Endothelial cell of umbilical vein (primary cell): ENCODE measurements at regions not wholly inside any gene's neighbourhood (a gene's known extent, or its start where the extent isn't known, plus 50 kb on each side); places are given as distances from the start of the nearest gene placed in this dataset.

ENCODE experiments used
- BruUV-seq: library from RNA; stranded (reverse); fragments of 400-500 nt; replicated peaks from 2 replicates; lab custom pipeline; 2021; lab: Mats Ljungman, UMichigan
- CTCF ChIA-PET: fragments of 300-600, 350-600 bp; sonication (Branson Sonifier 250); formaldehyde crosslinking; loops from one replicate; lab custom pipeline; 2021; ENCODE audit warnings: antibody characterized with exemption, inconsistent platforms; lab: Charles Lee
- POLR2A ChIA-PET: fragments of 300-600, 350-600 bp; sonication (Branson Sonifier 250); formaldehyde crosslinking; loops from one replicate; lab custom pipeline; 2021; ENCODE audit warnings: antibody characterized with exemption, inconsistent platforms; lab: Charles Lee
- DNase-seq: peaks from one replicate; pipeline ENCODE4 v3.0.0-alpha.2; 2011; ENCODE audit warnings: low read depth, low spot score
- FAIRE-seq: peaks from 2 replicates; lab custom pipeline; 2011; peaks lifted over from hg19 to GRCh38; lab: Jason Lieb, UNC
- H2AFZ ChIP-seq: 2 replicates; pipeline ENCODE4 v1.6.0; 2012; ENCODE audit warnings: low read depth, low read length, control low read depth, inconsistent platforms
- H3K27ac ChIP-seq: 2 replicates; pipeline ENCODE4 v1.5.1; 2011; ENCODE audit warnings: low read depth, mild to moderate bottlenecking, control low read depth, low read length, moderate library complexity; ENCODE audit not compliant: insufficient read depth
- H3K27me3 ChIP-seq, 2 experiments: 2 replicates each; pipeline versions ENCODE4 v1.6.0 to v1.6.1; 2011; ENCODE audit warnings: low read length in 2 of 2, mixed read lengths in 1 of 2; ENCODE audit not compliant: control insufficient read depth in 2 of 2, insufficient read depth in 2 of 2
- H3K36me3 ChIP-seq, 2 experiments: 2 replicates in 1 of 2; 3 replicates in 1 of 2; pipeline ENCODE4 v1.5.1; 2011; ENCODE audit warnings: low read length in 2 of 2, mild to moderate bottlenecking in 1 of 2, moderate library complexity in 1 of 2; ENCODE audit not compliant: control insufficient read depth in 2 of 2, insufficient read depth in 2 of 2; ENCODE audit errors: extremely low read depth in 1 of 2
- H3K4me1 ChIP-seq: 3 replicates; pipeline ENCODE4 v1.5.1; 2011; ENCODE audit warnings: mild to moderate bottlenecking, low read length; ENCODE audit not compliant: control insufficient read depth, insufficient read depth; ENCODE audit errors: extremely low read depth
- H3K4me2 ChIP-seq: 2 replicates; pipeline ENCODE4 v1.6.1; 2011; ENCODE audit warnings: low read length, control low read depth, mixed read lengths; ENCODE audit not compliant: insufficient read depth
- H3K4me3 ChIP-seq, 3 experiments: fragments of 200-600 bp in 1 of 3; sonication (generic), shearing (Covaris generic) in 1 of 3; replicated peaks in 1 of 3; 2 replicates each; pipeline ENCODE4 v1.5.1; 2011 to 2016; ENCODE audit warnings: control low read depth in 3 of 3, low read length in 3 of 3, mild to moderate bottlenecking in 2 of 3, inconsistent platforms in 1 of 3, low read depth in 1 of 3, moderate library complexity in 1 of 3; ENCODE audit not compliant: insufficient read depth in 1 of 3
- H3K79me2 ChIP-seq: 2 replicates; pipeline ENCODE4 v1.6.0; 2012; ENCODE audit warnings: low read length, inconsistent platforms; ENCODE audit not compliant: control insufficient read depth, insufficient read depth
- H3K9ac ChIP-seq: replicated peaks from 2 replicates; pipeline ENCODE3; 2011; ENCODE audit warnings: low read length, control low read depth; ENCODE audit not compliant: insufficient read depth; ENCODE audit errors: extremely low read depth
- H3K9me1 ChIP-seq: replicated peaks from 3 replicates; pipeline ENCODE4 v1.6.0; 2011; ENCODE audit warnings: mild to moderate bottlenecking, low read length; ENCODE audit not compliant: control insufficient read depth, insufficient read depth; ENCODE audit errors: extremely low read depth
- H3K9me3 ChIP-seq: replicated peaks from 2 replicates; pipeline ENCODE4 v1.5.1; 2012; ENCODE audit warnings: low read length, inconsistent platforms; ENCODE audit not compliant: control insufficient read depth, insufficient read depth
- H4K20me1 ChIP-seq: replicated peaks from 2 replicates; pipeline ENCODE3; 2011; ENCODE audit warnings: mild to moderate bottlenecking, low read length; ENCODE audit not compliant: control insufficient read depth, insufficient read depth; ENCODE audit errors: extremely low read depth
- CTCF ChIP-seq, 2 donors: IDR thresholded peaks; 1 replicate in 1 of 2; 2 replicates in 1 of 2; pipeline ENCODE4 v1.5.1; 2011; ENCODE audit warnings: low read length in 2 of 2, mild to moderate bottlenecking in 2 of 2, moderate library complexity in 2 of 2, control low read depth in 1 of 2, inconsistent platforms in 1 of 2, low read depth in 1 of 2; ENCODE audit not compliant: insufficient read depth in 1 of 2; ENCODE audit errors: extremely low read depth in 1 of 2
- EZH2 ChIP-seq: IDR thresholded peaks from 2 replicates; pipeline ENCODE4 v1.6.1; 2012; ENCODE audit warnings: borderline replicate concordance, low read depth, mild to moderate bottlenecking, moderate library complexity, low read length, inconsistent platforms; ENCODE audit not compliant: severe bottlenecking
- FOS ChIP-seq: IDR thresholded peaks from 2 replicates; pipeline ENCODE4 v1.6.1; 2011; ENCODE audit warnings: mild to moderate bottlenecking, low read length, moderate library complexity, borderline replicate concordance; ENCODE audit not compliant: insufficient read depth
- GATA2 ChIP-seq: IDR thresholded peaks from 2 replicates; pipeline ENCODE4 v1.7.0; 2011; ENCODE audit warnings: low read depth, mild to moderate bottlenecking, moderate library complexity, mixed read lengths, low read length; ENCODE audit not compliant: insufficient read length, insufficient read depth
- JUN ChIP-seq: IDR thresholded peaks from 2 replicates; pipeline ENCODE4 v1.6.1; 2011; ENCODE audit warnings: borderline replicate concordance, low read depth; ENCODE audit not compliant: insufficient read length, insufficient read depth
- MAX ChIP-seq: IDR thresholded peaks from 2 replicates; pipeline ENCODE4 v1.6.1; 2011; ENCODE audit not compliant: insufficient read depth, insufficient read length
- MYC ChIP-seq: IDR thresholded peaks from one replicate; pipeline ENCODE4 v1.6.1; 2011; ENCODE audit warnings: mild to moderate bottlenecking, low read depth, low read length
- POLR2A ChIP-seq: IDR thresholded peaks from 2 replicates; pipeline ENCODE4 v1.6.1; 2012; ENCODE audit warnings: low read depth, mild to moderate bottlenecking, control low read depth, low read length
- POLR2AphosphoS5 ChIP-seq: IDR thresholded peaks from 2 replicates; pipeline ENCODE4 v1.6.1; 2012; ENCODE audit warnings: low read depth, mild to moderate bottlenecking, control low read depth, low read length, moderate library complexity; ENCODE audit not compliant: insufficient read depth
- dilution Hi-C: fragments of 300-500 bp; cut with MboI; formaldehyde crosslinking; loops from one replicate; pipeline ENCODE4 v1.15.0; 2019; ENCODE audit warnings: low sequenced_read_pairs; ENCODE audit not compliant: extremely low pct_ligation_motif_present
- intact Hi-C: fragments of 100-400 bp; cut with micrococcal nuclease; formaldehyde crosslinking; loops from one replicate; pipeline ENCODE4 v1.10.0; 2022

- Histone ChIP-seq H3K4me3 (no peak overlapping the region), H3K36me3 (no peaks in the 10 kb centered on the region), H3K9me3 (no peaks in the 10 kb centered on the region), H3K27me3 (no peaks in the 10 kb centered on the region), H3K9me1 (no peaks in the 10 kb centered on the region), H3K4me2 (peak overlapping the region; percentile 61), H2AFZ (no peak overlapping the region), H3K4me1 (peaks cover 77% of the 10 kb centered on the region), H3K9ac (no peak overlapping the region), H3K27ac (peak overlapping the region; percentile 16), H3K79me2 (no peaks in the 10 kb centered on the region), H4K20me1 (no peaks in the 10 kb centered on the region)
- POLR2A ChIA-PET = interaction anchor here (0.6 kb wide), 1 partner anchor 1116 kb away, joined by 3 read pairs; no protein-coding TSS in a partner anchor
- peak; percentile 49 for FAIRE-seq
- CTCF ChIA-PET = interaction anchor here (0.9 to 2.5 kb wide), 7 partner anchors 16 to 487 kb away, joined by 3 to 14 read pairs (median 5); no protein-coding TSS in a partner anchor
- intact Hi-C loops = no loop called here
- dilution Hi-C loops = no loop called here
- no TSS peak for BruUV-seq
- peak; percentile 48 for DNase-seq
- TF ChIP-seq EZH2 = no peak
- no peak for TF ChIP-seq MYC
- TF ChIP-seq MAX = no peak
- no peak for TF ChIP-seq CTCF (IDR thresholded peaks at IDR 0.05; ENCODE audit: extremely low read depth in 1 of 2, insufficient read depth in 1 of 2, low read depth in 1 of 2, low read length in 2 of 2)
- TF ChIP-seq POLR2A = no peak
- TF ChIP-seq FOS = peak; percentile 70
- no peak for TF ChIP-seq JUN
- TF ChIP-seq GATA2 = peak; percentile 85
- TF ChIP-seq POLR2AphosphoS5 = no peak
These were observed 117.5 kb upstream of the COL21A1 start for GRCh38 chr6:56364827-56365339.
